Panc1 (cell line): ENCODE measurements at regions not wholly inside any gene's neighbourhood (a gene's known extent, or its start where the extent isn't known, plus 50 kb on each side); places are given as distances from the start of the nearest gene placed in this dataset.

ENCODE experiments used
- POLR2AphosphoS5 ChIP-seq: IDR thresholded peaks from 2 replicates; pipeline ENCODE4 v1.6.1; 2012; ENCODE audit warnings: mild to moderate bottlenecking, low read depth, low read length, moderate library complexity
- SIN3A ChIP-seq: IDR thresholded peaks from 2 replicates; pipeline ENCODE4 v1.6.1; 2012; ENCODE audit warnings: low read depth, mild to moderate bottlenecking, low read length, moderate library complexity, borderline replicate concordance; ENCODE audit not compliant: insufficient read depth
- TF ChIP-seq, protein P1 (sequence below): fragments of 450-650 bp; IDR thresholded peaks from 2 replicates; pipeline ENCODE4 v1.5.1; 2017; ENCODE audit warnings: mild to moderate bottlenecking

DNA sequence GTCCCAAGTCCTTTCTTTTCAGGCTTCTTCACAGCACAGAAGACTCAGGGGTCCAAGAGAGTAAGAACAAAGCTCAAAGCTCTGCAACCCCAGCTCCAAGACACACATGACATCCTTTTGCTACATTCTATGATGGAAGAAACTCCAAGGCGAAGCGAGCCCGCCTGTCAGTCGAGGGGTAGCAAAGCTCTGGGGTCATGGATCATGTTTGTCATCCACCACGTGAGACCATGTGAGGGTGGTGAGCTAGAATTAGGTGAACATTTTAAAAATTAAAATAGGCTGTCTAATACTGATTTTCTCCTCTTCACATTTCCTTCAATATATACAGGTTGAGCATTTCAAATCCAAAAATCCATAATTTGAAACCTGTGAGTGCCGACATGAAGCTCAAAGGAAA lies 189.6 kb downstream of the TTLL2 start:
- TF ChIP-seq POLR2AphosphoS5: no peak
- TF ChIP-seq, protein P1, sequence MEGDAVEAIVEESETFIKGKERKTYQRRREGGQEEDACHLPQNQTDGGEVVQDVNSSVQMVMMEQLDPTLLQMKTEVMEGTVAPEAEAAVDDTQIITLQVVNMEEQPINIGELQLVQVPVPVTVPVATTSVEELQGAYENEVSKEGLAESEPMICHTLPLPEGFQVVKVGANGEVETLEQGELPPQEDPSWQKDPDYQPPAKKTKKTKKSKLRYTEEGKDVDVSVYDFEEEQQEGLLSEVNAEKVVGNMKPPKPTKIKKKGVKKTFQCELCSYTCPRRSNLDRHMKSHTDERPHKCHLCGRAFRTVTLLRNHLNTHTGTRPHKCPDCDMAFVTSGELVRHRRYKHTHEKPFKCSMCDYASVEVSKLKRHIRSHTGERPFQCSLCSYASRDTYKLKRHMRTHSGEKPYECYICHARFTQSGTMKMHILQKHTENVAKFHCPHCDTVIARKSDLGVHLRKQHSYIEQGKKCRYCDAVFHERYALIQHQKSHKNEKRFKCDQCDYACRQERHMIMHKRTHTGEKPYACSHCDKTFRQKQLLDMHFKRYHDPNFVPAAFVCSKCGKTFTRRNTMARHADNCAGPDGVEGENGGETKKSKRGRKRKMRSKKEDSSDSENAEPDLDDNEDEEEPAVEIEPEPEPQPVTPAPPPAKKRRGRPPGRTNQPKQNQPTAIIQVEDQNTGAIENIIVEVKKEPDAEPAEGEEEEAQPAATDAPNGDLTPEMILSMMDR: no peak
- no peak for TF ChIP-seq SIN3A
